ENCODE measurements at regions not wholly inside any gene's neighbourhood (a gene's known extent, or its start where the extent isn't known, plus 50 kb on each side); places are given as distances from the start of the nearest gene placed in this dataset.

- intact Hi-C loops (cut with micrococcal nuclease): no loop called here
Measured at GRCh38 chr14:98705871-98706300, 566.1 kb downstream of the BCL11B start.

DNA sequence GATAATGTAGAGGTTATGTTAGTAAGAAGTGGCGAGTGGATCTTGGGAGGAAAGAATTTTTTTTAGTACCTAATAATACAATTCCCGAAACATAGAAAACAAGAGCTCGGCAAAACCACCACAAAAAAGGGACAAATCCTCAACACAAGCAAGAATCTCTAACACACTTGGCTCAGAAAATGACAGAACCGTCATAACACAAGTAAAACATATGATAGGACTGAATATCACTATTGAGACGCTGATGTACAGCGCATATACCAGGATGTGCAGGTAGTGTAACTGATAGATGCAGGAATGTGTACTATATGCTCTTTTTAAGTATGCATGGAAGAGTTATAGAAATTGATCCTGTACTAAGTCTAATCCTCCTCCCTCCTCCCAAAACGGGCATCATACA lies 564.5 kb downstream of the BCL11B start:
- intact Hi-C loops (cut with micrococcal nuclease): no loop called here

DNA sequence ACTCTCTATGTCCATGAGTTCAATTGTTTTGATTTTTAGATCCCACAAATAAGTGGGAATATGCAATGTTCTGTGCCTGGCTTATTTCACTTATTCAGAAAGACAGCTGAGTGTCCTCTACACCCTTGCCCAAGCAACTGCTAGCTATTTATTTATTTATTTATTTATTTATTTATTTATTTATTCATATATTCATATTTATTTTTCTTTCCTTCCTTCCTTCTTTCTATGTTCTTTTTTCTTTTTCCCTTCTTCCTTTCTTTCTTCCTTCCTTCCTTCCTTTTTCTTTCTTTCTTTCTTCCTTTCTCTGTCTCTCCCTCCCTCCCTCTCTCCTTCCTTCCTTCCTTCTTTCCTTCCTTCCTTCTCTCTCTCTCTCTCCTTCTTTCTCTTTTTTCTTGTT lies 563.4 kb downstream of the BCL11B start:
- intact Hi-C loops (cut with micrococcal nuclease): no loop called here

DNA sequence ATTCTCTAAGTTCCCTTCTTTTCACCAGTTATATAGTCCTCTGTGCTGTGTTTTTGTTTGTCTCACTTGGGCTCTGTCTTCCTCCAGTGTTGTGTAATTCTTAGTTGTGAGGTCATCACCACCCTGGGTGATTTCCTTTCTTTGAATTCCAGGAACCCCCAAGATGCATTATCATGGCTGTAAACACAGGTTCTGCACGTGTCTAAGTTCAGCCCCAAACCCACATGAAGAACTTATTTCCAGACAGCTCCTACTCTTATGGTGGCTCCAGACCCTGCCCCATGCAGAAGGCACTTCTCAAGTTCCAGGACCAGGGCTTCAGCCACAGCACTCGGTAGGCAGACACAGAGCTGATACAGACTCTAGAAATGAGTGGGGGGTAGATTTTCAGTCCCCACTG lies 560.5 kb downstream of the BCL11B start:
- intact Hi-C loops (cut with micrococcal nuclease): no loop called here

GRCh38 chr14:98714626-98715425 lies 557.2 kb downstream of the BCL11B start:
- intact Hi-C loops (cut with micrococcal nuclease): no loop called here

- intact Hi-C loops (cut with micrococcal nuclease): no loop called here
Measured at GRCh38 chr14:98716133-98716532, 555.9 kb downstream of the BCL11B start.

DNA sequence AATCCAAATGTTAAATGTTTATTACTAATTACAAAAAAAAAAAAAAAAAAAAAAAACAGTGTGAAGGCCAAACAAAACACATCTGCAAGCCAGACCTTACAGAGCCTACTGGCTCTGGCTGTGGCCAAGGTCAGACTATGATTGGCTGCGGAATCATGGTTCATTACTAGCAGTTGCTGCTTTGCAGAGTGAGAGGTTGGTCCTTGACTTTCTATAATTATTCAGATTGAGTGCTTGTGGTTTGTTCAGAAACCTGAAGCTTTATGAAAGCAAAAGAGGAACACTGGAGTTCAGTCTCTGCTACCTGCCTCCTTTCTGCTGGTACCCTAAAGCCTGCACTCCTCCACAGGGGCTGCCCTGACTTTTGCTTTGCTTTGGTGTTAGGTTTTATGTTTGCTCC lies 550.9 kb downstream of the BCL11B start:
- intact Hi-C loops (cut with micrococcal nuclease): no loop called here

DNA sequence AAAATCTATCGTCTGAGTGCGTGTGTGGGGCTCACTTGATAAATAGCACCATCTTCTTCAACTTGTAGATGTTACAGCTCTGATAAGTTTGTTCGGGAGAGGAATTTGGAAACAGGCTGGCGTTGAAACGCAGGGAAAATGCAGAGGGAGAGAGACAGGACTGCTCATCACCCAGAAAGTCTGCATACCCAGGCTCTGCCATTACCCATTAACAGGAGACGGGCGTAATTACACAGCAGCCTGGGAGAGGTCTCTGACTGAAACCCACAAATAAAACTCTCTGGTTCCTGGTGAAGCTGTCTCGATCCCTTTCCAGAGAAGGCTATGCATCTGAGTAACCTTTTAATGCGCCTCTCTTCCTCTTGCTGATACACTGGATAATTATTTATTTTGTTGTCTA lies 547.3 kb downstream of the BCL11B start:
- intact Hi-C loops (cut with micrococcal nuclease): no loop called here

- intact Hi-C loops (cut with micrococcal nuclease): no loop called here
Measured at GRCh38 chr14:98725191-98725590, 546.8 kb downstream of the BCL11B start.

GRCh38 chr14:98725676-98726075 lies 546.3 kb downstream of the BCL11B start:
- intact Hi-C loops (cut with micrococcal nuclease): no loop called here

DNA sequence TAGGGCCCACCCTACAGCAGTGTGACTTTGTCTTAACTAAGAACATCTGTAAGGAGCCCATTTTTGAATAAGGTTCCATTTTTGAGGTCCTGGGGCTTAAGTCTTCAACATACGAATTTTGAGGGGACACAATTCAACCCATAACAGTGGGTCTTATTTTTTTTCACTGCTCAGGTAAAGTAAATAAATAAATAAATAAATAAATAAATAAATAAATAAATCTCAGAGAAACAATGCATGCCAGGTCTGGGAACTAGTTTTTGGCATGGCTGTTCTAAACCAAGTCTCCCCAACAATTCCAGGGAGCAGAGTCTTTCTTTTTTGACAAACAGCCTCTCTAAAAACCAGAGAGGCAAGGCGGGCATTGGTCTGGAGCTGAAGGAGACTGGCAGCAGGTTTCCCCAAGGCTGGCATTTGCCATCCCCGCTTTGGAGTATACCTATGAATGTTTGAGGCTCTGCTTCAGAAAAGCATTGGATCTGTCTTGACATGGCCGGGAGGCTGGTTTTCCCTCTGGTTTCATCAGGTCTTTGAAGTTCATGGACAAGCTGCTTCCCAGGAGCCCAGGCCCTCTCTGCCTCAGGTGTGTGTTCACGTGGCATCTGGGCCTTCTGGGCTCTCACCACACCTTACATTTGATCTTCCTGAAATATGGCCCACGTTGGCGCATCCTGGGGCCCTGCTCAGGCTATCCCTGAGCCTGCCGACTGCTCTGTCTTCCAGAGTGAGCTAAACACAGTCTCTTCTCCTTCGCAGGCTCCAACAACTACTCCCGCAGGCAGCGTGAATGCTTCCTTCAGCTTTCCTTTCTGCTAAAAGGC lies 545.2 kb downstream of the BCL11B start:
- intact Hi-C loops (cut with micrococcal nuclease): no loop called here

DNA sequence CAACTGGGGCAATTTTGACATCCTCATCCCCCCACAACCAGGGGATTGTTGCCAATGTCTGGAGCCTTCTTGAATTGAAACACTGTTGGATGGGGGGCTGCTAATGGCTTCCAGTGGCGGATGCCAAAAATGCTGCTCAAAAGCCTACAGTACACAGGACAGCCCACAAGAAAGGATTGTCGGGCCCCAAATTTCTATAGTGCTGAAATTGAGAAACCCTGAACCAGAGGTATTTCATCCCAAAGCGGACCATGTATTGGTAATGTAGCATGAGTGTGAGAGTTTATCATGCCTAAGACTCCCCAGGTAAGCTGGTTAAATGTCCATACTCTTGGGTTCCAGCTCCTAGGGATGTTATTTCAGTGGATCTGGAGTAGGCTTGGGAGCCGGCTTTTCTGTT lies 544.0 kb downstream of the BCL11B start:
- intact Hi-C loops (cut with micrococcal nuclease): no loop called here

DNA sequence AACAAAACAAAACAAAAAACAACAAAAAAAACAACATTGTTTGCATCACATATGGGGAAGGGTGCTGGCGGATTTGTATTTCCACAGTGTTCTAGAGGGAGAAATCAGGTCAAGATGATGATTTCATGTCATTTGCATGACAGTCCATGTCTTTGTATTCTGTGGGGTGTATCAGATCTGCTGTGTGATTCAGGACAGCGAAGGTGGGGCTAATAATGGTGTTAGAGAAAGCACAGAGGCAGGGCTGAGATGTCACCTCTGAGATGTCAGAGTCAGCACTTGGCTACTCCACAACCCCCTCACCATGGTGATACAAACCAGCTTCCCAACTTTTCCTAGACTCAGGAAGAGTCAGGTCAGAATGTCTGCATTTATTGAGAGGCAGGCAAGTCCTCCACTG lies 543.2 kb downstream of the BCL11B start:
- intact Hi-C loops (cut with micrococcal nuclease): no loop called here

- intact Hi-C loops (cut with micrococcal nuclease): no loop called here
Measured at GRCh38 chr14:98731286-98731685, 540.7 kb downstream of the BCL11B start.

DNA sequence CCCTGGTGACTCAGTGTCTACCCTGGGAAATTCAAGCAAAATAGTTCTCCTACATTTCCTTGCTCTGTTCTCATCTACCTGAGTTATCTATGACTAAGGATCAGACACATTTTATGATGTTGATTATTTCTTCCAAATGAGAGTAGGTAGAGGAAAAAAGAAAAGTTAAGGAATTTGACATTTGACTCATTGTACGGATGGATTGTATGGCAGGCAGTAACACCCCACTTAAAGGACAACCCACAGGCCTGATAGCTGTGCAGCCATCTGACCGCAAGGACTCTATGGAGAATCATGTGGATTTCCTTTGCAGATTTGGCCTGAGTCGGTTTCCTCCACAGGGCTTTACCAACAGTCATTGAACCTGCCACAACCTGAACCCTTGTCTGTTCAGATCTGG lies 540.3 kb downstream of the BCL11B start:
- intact Hi-C loops (cut with micrococcal nuclease): no loop called here

GRCh38 chr14:98733536-98733935 lies 538.5 kb downstream of the BCL11B start:
- intact Hi-C loops (cut with micrococcal nuclease): no loop called here

GRCh38 chr14:98736701-98737338 lies 535.2 kb downstream of the BCL11B start:
- intact Hi-C loops (cut with micrococcal nuclease): no loop called here

- intact Hi-C loops (cut with micrococcal nuclease): no loop called here
Measured at GRCh38 chr14:98741523-98741922, 530.5 kb downstream of the BCL11B start.

- intact Hi-C loops (cut with micrococcal nuclease): no loop called here
Measured at GRCh38 chr14:98742001-98742400, 530.0 kb downstream of the BCL11B start.

- intact Hi-C loops (cut with micrococcal nuclease): no loop called here
Measured at GRCh38 chr14:98743536-98743935, 528.5 kb downstream of the BCL11B start.

DNA sequence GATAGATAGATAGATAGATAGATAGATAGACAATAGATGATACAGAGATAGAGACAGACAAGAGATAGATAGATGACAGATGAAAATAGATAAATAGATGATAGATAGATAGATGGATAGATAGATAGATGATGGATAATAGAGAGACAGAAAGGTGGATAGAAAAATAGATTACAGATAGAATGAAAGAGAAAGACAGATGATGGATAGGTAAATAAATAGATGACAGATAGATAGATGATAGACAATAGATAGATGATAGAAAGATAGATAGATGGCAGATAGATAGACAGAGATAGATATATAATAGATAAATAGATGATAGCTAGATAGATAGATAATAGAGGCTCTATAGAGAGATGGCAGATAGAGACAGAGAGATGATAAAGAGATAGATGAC lies 523.0 kb downstream of the BCL11B start:
- intact Hi-C loops (cut with micrococcal nuclease): no loop called here

GRCh38 chr14:98751110-98751509 lies 520.9 kb downstream of the BCL11B start:
- intact Hi-C loops (cut with micrococcal nuclease): no loop called here
